CD14-positive monocyte (primary cell): ENCODE measurements at regions not wholly inside any gene's neighbourhood (a gene's known extent, or its start where the extent isn't known, plus 50 kb on each side); places are given as distances from the start of the nearest gene placed in this dataset.

Source experiments
- DNase-seq, 3 donors: peaks; one replicate each; pipeline ENCODE4 v3.0.0-alpha.2; 2011 to 2022
- H2AFZ ChIP-seq: 2 replicates; pipeline ENCODE4 v1.6.0; 2012; ENCODE audit warnings: mild to moderate bottlenecking, low read depth, low read length, inconsistent platforms; ENCODE audit not compliant: insufficient read depth, poor library complexity, severe bottlenecking
- H3K27ac ChIP-seq, 2 donors: 1 replicate in 1 of 2; 2 replicates in 1 of 2; pipeline ENCODE4 v1.5.1; 2012 to 2013; ENCODE audit warnings: low read length in 2 of 2, control low read depth in 1 of 2, inconsistent platforms in 1 of 2, low read depth in 1 of 2, mild to moderate bottlenecking in 1 of 2
- H3K27me3 ChIP-seq, 2 donors: one replicate each; pipeline versions ENCODE4 v1.6.0 to v1.6.1; 2011 to 2013; ENCODE audit warnings: low read length in 2 of 2; ENCODE audit not compliant: control insufficient read depth in 2 of 2, insufficient read depth in 2 of 2
- H3K36me3 ChIP-seq, 2 donors: replicated peaks in 1 of 2; 1 replicate in 1 of 2; 2 replicates in 1 of 2; pipeline versions ENCODE4 v1.5.1 to v1.6.1; 2012 to 2013; ENCODE audit warnings: low read length in 2 of 2, control low read depth in 1 of 2, inconsistent platforms in 1 of 2, mild to moderate bottlenecking in 1 of 2; ENCODE audit not compliant: insufficient read depth in 2 of 2, control insufficient read depth in 1 of 2
- H3K4me1 ChIP-seq, 2 donors: 1 replicate in 1 of 2; 2 replicates in 1 of 2; pipeline versions ENCODE4 v1.5.1 to v1.6.1; 2012 to 2013; ENCODE audit warnings: low read length in 2 of 2, control low read depth in 1 of 2, inconsistent platforms in 1 of 2, mild to moderate bottlenecking in 1 of 2, moderate library complexity in 1 of 2; ENCODE audit not compliant: insufficient read depth in 2 of 2, control insufficient read depth in 1 of 2
- H3K4me2 ChIP-seq: replicated peaks from 2 replicates; pipeline ENCODE3; 2012; ENCODE audit warnings: low read length, moderate library complexity, mild to moderate bottlenecking; ENCODE audit not compliant: poor library complexity, severe bottlenecking; ENCODE audit errors: extremely low read depth
- H3K4me3 ChIP-seq, 3 experiments: fragments of 200-600 bp in 1 of 3; sonication (generic) in 1 of 3; replicated peaks in 1 of 3; 1 replicate in 2 of 3; 2 replicates in 1 of 3; pipeline ENCODE4 v1.5.1; 2011 to 2013; ENCODE audit warnings: low read length in 3 of 3, mild to moderate bottlenecking in 3 of 3, control low read depth in 2 of 3, low read depth in 2 of 3, inconsistent platforms in 1 of 3, moderate library complexity in 1 of 3
- H3K79me2 ChIP-seq: 2 replicates; pipeline ENCODE4 v1.6.0; 2012; ENCODE audit warnings: mild to moderate bottlenecking, control low read depth, inconsistent platforms, low read length, moderate library complexity; ENCODE audit not compliant: insufficient read depth
- H3K9ac ChIP-seq: 2 replicates; pipeline ENCODE4 v1.6.0; 2017; ENCODE audit warnings: low read length, mild to moderate bottlenecking; ENCODE audit not compliant: insufficient read depth, poor library complexity, severe bottlenecking
- H3K9me3 ChIP-seq, 2 donors: replicated peaks in 1 of 2; 1 replicate in 1 of 2; 2 replicates in 1 of 2; pipeline versions ENCODE4 v1.5.1 to v1.6.1; 2012 to 2013; ENCODE audit warnings: low read length in 2 of 2, control low read depth in 1 of 2; ENCODE audit not compliant: control insufficient read depth in 1 of 2, insufficient read depth in 1 of 2
- H4K20me1 ChIP-seq: 2 replicates; pipeline ENCODE4 v1.6.0; 2012; ENCODE audit warnings: mild to moderate bottlenecking, low read length, control low read depth, moderate library complexity; ENCODE audit not compliant: insufficient read depth
- H3K27ac Mint-ChIP-seq, 7 donors: one replicate each; pipeline ENCODE4 v1.8.0; 2020; ENCODE audit warnings: mild to moderate bottlenecking in 7 of 7, mixed read lengths in 7 of 7, moderate library complexity in 6 of 7, inconsistent platforms in 2 of 7
- H3K27me3 Mint-ChIP-seq, 3 donors: one replicate each; pipeline ENCODE4 v1.8.0; 2021 to 2022; ENCODE audit warnings: low read depth in 3 of 3, mild to moderate bottlenecking in 3 of 3, mixed read lengths in 3 of 3, moderate library complexity in 3 of 3, inconsistent platforms in 1 of 3
- H3K36me3 Mint-ChIP-seq, 2 donors: one replicate each; pipeline ENCODE4 v1.8.0; 2020; ENCODE audit warnings: mixed read lengths in 2 of 2, inconsistent platforms in 1 of 2, mild to moderate bottlenecking in 1 of 2
- H3K4me1 Mint-ChIP-seq: one replicate; pipeline ENCODE4 v1.8.0; 2020; ENCODE audit warnings: mild to moderate bottlenecking, mixed read lengths
- H3K4me3 Mint-ChIP-seq, 2 donors: one replicate each; pipeline ENCODE4 v1.8.0; 2020; ENCODE audit warnings: mild to moderate bottlenecking in 2 of 2, mixed read lengths in 2 of 2, moderate library complexity in 1 of 2
- H3K9me3 Mint-ChIP-seq, 7 donors: one replicate each; pipeline ENCODE4 v1.8.0; 2020 to 2022; ENCODE audit warnings: mixed read lengths in 7 of 7, mild to moderate bottlenecking in 6 of 7, moderate library complexity in 6 of 7, inconsistent platforms in 2 of 7
- WGBS: methylation state at CpG from one replicate; pipeline ENCODE4 v1.1.5; 2013; ENCODE audit warnings: missing lambda C conversion rate; ENCODE audit not compliant: insufficient coverage; 5-methylcytosine and 5-hydroxymethylcytosine counted together
- intact Hi-C, 2 donors: fragments of 100-400 bp; cut with micrococcal nuclease; formaldehyde crosslinking; loops; one replicate each; pipeline versions ENCODE4 v1.15.0 to v1.15.1; 2023
- TF ChIP-seq, protein P1 (sequence below): fragments of 200-600 bp; IDR thresholded peaks from one replicate; pipeline ENCODE4 v1.8.0; 2022; ENCODE audit warnings: antibody characterized with exemption, mild to moderate bottlenecking

DNA sequence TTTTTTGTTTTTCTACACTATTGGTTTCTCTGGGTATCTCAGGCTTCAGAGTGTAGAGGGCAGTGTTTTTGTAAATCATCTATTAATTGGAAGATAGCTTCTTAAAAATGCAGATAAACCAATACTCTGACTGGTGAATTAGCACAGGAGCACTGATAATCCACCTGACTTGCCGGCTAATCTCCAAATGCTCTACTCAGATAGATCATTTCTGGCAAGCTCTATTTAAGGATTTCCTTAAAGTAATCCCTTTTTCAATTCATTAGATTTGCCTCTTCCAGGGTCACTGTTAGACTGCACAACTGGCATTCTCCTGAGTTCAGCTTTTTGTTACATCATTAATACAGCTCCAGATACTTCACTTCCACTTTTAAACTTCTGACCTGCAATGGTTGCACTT, 1390.3 kb upstream of the NUDT12 start:
- Histone ChIP-seq H3K4me1 (no peaks in the 10 kb centered on the region), H3K9me3 (peaks cover 14 to 29% of the 10 kb centered on the region in 2 donors), H3K27ac (no peak overlapping the region), H3K9ac (no peak overlapping the region), H3K36me3 (no peaks in the 10 kb centered on the region), H3K27me3 (no peaks in the 10 kb centered on the region), H2AFZ (no peak overlapping the region), H3K79me2 (no peaks in the 10 kb centered on the region), H4K20me1 (no peaks in the 10 kb centered on the region), H3K4me2 (no peak overlapping the region), H3K4me3 (no peak overlapping the region)
- Mint-ChIP-seq H3K4me3 (no peak overlapping the region), H3K27ac (no peak overlapping the region), H3K36me3 (no peaks in the 10 kb centered on the region), H3K4me1 (no peaks in the 10 kb centered on the region), H3K27me3 (peaks cover 0 to 2% (median 0%) of the 10 kb centered on the region in 3 donors), H3K9me3 (peaks cover 4 to 18% (median 7%) of the 10 kb centered on the region in 7 donors)
- WGBS = no CpG with 5 or more reads among the region's 1 CpG
- TF ChIP-seq, protein P1, sequence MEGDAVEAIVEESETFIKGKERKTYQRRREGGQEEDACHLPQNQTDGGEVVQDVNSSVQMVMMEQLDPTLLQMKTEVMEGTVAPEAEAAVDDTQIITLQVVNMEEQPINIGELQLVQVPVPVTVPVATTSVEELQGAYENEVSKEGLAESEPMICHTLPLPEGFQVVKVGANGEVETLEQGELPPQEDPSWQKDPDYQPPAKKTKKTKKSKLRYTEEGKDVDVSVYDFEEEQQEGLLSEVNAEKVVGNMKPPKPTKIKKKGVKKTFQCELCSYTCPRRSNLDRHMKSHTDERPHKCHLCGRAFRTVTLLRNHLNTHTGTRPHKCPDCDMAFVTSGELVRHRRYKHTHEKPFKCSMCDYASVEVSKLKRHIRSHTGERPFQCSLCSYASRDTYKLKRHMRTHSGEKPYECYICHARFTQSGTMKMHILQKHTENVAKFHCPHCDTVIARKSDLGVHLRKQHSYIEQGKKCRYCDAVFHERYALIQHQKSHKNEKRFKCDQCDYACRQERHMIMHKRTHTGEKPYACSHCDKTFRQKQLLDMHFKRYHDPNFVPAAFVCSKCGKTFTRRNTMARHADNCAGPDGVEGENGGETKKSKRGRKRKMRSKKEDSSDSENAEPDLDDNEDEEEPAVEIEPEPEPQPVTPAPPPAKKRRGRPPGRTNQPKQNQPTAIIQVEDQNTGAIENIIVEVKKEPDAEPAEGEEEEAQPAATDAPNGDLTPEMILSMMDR = no peak
- no peak for DNase-seq
- intact Hi-C loops = no loop called here

DNA sequence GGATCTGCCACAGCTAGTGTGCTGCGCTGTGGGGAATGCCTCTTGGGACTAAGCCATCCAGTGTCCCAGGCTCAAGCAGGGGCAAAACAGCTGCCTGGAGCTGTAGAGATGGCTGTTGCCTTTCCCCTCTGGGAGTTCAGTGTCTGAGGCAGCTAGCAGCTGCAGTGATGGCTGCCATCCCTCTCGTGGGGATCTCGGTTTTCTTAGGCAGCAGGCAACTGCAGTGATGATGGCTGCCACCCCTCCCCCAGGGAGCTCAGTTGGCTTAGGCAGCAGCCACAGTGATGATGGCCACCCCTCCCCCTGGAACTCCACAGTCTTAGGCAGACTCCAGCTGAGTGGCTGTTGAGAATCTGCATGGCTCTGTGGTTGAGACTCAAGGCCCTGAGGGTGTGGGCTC, 1389.2 kb upstream of the NUDT12 start:
- H3K36me3 ChIP-seq = no peaks in the 10 kb centered on the region
- Mint-ChIP-seq H3K27me3 (peaks cover 0 to 2% (median 0%) of the 10 kb centered on the region in 3 donors), H3K9me3 (peaks cover 4 to 12% (median 7%) of the 10 kb centered on the region in 7 donors), H3K4me1 (no peaks in the 10 kb centered on the region), H3K27ac (no peak overlapping the region), H3K4me3 (no peak overlapping the region), H3K36me3 (no peaks in the 10 kb centered on the region)
- no peak overlapping the region for H3K4me3 ChIP-seq
- H3K4me1 ChIP-seq = no peaks in the 10 kb centered on the region
- H2AFZ ChIP-seq = no peak overlapping the region
- no peaks in the 10 kb centered on the region for H3K27me3 ChIP-seq
- TF ChIP-seq, protein P1 = no peak
- H3K9ac ChIP-seq = no peak overlapping the region
- 89% methylated on average over 3 of the region's 3 CpGs for WGBS
- H3K79me2 ChIP-seq = no peaks in the 10 kb centered on the region
- DNase-seq = no peak
- no peak overlapping the region for H3K27ac ChIP-seq
- H3K9me3 ChIP-seq = peaks cover 14 to 19% of the 10 kb centered on the region in 2 donors
- H4K20me1 ChIP-seq = no peaks in the 10 kb centered on the region
- no peak overlapping the region for H3K4me2 ChIP-seq
- intact Hi-C loops = no loop called here
